CD4-positive, alpha-beta T cell (primary cell): ENCODE measurements at regions not wholly inside any gene's neighbourhood (a gene's known extent, or its start where the extent isn't known, plus 50 kb on each side); places are given as distances from the start of the nearest gene placed in this dataset.

ENCODE experiments used
- ATAC-seq: fragments of 200-7000 bp; cut with Tn5 transposase; one replicate; pipeline ENCODE4 v1.10.0; 2022; ENCODE audit warnings: mild to moderate bottlenecking; ENCODE audit not compliant: poor library complexity
- CTCF ChIA-PET: fragments of 350-600 bp; sonication (Branson Sonifier 250); formaldehyde crosslinking; loops from one replicate; lab custom pipeline; 2021; ENCODE audit warnings: antibody characterized with exemption, inconsistent platforms; lab: Charles Lee
- POLR2A ChIA-PET: fragments of 350-600 bp; sonication (Branson Sonifier 250); formaldehyde crosslinking; loops from one replicate; lab custom pipeline; 2021; ENCODE audit warnings: antibody characterized with exemption, inconsistent platforms; lab: Charles Lee
- DNase-seq, 14 experiments: peaks; one replicate each; pipeline ENCODE4 v3.0.0-alpha.2; 2013 to 2020; ENCODE audit warnings: mixed read lengths in 2 of 14
- H3K27ac ChIP-seq, 2 donors: one replicate each; pipeline versions ENCODE4 v1.5.1 to v1.7.0; 2013; ENCODE audit warnings: low read length in 2 of 2, low read depth in 1 of 2, mild to moderate bottlenecking in 1 of 2
- H3K27me3 ChIP-seq, 2 experiments: 1 replicate in 1 of 2; 2 replicates in 1 of 2; pipeline versions ENCODE4 v1.6.1 to v1.7.0; 2013; ENCODE audit warnings: low read length in 2 of 2, control low read depth in 1 of 2, mild to moderate bottlenecking in 1 of 2, moderate library complexity in 1 of 2; ENCODE audit not compliant: insufficient read depth in 2 of 2, control insufficient read depth in 1 of 2
- H3K36me3 ChIP-seq: one replicate; pipeline ENCODE4 v1.6.1; 2013; ENCODE audit warnings: low read length, control low read depth; ENCODE audit not compliant: insufficient read depth
- H3K4me1 ChIP-seq: one replicate; pipeline ENCODE4 v1.6.1; 2013; ENCODE audit warnings: low read length, control low read depth; ENCODE audit not compliant: insufficient read depth
- H3K4me3 ChIP-seq: one replicate; pipeline ENCODE4 v1.5.1; 2013; ENCODE audit warnings: mild to moderate bottlenecking, low read length, moderate library complexity
- H3K9me3 ChIP-seq, 2 experiments: 1 replicate in 1 of 2; 2 replicates in 1 of 2; pipeline versions ENCODE4 v1.6.1 to v1.7.0; 2013; ENCODE audit warnings: low read length in 2 of 2, mild to moderate bottlenecking in 2 of 2, control low read depth in 1 of 2, moderate library complexity in 1 of 2; ENCODE audit not compliant: control insufficient read depth in 1 of 2, insufficient read depth in 1 of 2
- H3K27ac Mint-ChIP-seq: one replicate; pipeline ENCODE4 v1.8.0; 2020; ENCODE audit warnings: mixed read lengths
- H3K27me3 Mint-ChIP-seq: one replicate; pipeline ENCODE4 v1.8.0; 2021; ENCODE audit warnings: mixed read lengths
- H3K36me3 Mint-ChIP-seq: one replicate; pipeline ENCODE4 v1.8.0; 2021; ENCODE audit warnings: low read depth, mixed read lengths
- H3K4me1 Mint-ChIP-seq: one replicate; pipeline ENCODE4 v1.8.0; 2021; ENCODE audit warnings: low read depth, mixed read lengths
- H3K4me3 Mint-ChIP-seq: one replicate; pipeline ENCODE4 v1.8.0; 2020; ENCODE audit warnings: mild to moderate bottlenecking, mixed read lengths
- H3K9me3 Mint-ChIP-seq: one replicate; pipeline ENCODE4 v1.8.0; 2020; ENCODE audit warnings: mixed read lengths
- intact Hi-C, 2 experiments: fragments of 100-400 bp; cut with DNase I in 1 of 2; cut with micrococcal nuclease in 1 of 2; formaldehyde crosslinking; loops; one replicate each; pipeline versions ENCODE4 v1.15.1 to v1.9.0; 2023 to 2025; cut with DNase I, micrococcal nuclease
- TF ChIP-seq, protein P1 (sequence below): fragments of 200-600 bp; IDR thresholded peaks from one replicate; pipeline ENCODE4 v1.8.0; 2022; ENCODE audit warnings: antibody characterized with exemption, mild to moderate bottlenecking

DNA sequence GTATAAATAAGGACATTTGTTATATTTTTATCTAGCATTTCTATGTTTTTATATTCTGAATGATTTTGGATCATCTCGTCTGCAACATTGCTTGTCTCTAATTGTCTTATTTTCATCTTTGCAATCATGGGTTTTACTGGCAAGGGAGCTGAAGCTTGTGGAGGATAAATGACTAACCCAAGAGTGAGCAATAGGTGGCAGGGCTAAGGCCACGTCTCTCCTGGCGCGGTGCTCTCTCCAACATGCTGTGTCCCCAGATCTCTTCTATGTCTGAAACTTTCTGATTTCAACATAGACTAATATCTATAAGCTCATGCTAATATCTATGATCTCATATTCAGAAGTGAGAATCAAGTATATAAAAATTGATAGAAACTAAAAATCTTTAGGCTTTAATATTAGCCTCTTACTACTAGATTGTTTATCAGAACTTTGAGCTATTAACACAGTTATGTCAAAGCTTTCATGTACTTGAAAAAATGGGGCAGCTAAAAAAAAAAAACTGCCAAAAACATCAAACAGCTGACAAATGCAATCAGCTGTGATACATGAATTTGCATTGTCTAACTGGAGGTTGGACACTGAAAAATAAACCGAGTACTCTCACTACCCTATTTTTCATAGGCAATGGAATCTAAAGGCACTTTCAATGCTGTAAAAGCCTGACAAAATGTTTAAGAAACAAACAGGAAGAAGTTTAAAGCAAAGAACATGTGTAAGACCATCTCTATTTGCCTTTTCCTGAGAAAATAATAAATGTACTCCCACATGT, 169.2 kb downstream of the TMA16 start:
- H3K27ac Mint-ChIP-seq = peak overlapping the region; percentile 32
- ATAC-seq = no peak

DNA sequence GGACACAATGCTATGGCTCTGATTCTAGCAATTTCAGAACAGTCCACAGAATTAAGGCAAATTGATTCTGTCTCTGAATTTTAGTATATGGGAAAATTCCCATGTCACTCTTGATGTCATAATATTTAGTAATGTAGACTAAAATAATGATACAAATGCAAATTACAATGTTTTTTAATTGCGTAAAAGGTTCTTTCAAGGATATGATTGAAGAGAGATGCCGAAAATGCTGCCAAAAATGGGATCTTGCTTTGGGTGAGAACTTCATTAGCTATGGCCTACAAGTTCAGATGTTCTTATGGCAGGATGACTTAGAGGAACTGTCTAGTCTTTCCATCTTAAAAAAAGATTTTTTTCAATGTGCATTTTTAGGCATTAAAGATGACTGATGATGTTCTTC, 170.6 kb downstream of the TMA16 start:
- peaks cover 4% of the 10 kb centered on the region for H3K36me3 Mint-ChIP-seq
- TF ChIP-seq, protein P1, sequence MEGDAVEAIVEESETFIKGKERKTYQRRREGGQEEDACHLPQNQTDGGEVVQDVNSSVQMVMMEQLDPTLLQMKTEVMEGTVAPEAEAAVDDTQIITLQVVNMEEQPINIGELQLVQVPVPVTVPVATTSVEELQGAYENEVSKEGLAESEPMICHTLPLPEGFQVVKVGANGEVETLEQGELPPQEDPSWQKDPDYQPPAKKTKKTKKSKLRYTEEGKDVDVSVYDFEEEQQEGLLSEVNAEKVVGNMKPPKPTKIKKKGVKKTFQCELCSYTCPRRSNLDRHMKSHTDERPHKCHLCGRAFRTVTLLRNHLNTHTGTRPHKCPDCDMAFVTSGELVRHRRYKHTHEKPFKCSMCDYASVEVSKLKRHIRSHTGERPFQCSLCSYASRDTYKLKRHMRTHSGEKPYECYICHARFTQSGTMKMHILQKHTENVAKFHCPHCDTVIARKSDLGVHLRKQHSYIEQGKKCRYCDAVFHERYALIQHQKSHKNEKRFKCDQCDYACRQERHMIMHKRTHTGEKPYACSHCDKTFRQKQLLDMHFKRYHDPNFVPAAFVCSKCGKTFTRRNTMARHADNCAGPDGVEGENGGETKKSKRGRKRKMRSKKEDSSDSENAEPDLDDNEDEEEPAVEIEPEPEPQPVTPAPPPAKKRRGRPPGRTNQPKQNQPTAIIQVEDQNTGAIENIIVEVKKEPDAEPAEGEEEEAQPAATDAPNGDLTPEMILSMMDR = no peak
- DNase-seq (no peak), ATAC-seq (no peak)
- H3K4me3 Mint-ChIP-seq = no peak overlapping the region
- H3K4me3 ChIP-seq = no peak overlapping the region
- H3K9me3 ChIP-seq = no peaks in the 10 kb centered on the region
- peaks cover 13% of the 10 kb centered on the region for H3K4me1 ChIP-seq
- H3K27ac Mint-ChIP-seq = peak overlapping the region; percentile 62
- CTCF ChIA-PET = no interaction called here
- H3K27me3 ChIP-seq = no peaks in the 10 kb centered on the region
- H3K27me3 Mint-ChIP-seq = no peaks in the 10 kb centered on the region
- no peak overlapping the region for H3K27ac ChIP-seq
- POLR2A ChIA-PET = interaction anchor here (1.8 kb wide), 1 partner anchor 115 kb away, joined by 4 read pairs; no protein-coding TSS in a partner anchor
- intact Hi-C loops = loop anchor here in 1 of 2 experiments (10.0 kb wide), 1 partner anchor 500 kb away; the partner anchor contains the start of gene NAF1
- no peaks in the 10 kb centered on the region for H3K9me3 Mint-ChIP-seq
- H3K4me1 Mint-ChIP-seq = peaks cover 65% of the 10 kb centered on the region
- no peaks in the 10 kb centered on the region for H3K36me3 ChIP-seq

More for the DNA sequence above, 169.2 kb downstream of the TMA16 start:
- no peak overlapping the region for H3K27ac ChIP-seq
- peak in 2 of 14 experiments; percentile 29 to 37 for DNase-seq
- CTCF ChIA-PET = no interaction called here
- no peaks in the 10 kb centered on the region for H3K36me3 ChIP-seq
- no peak overlapping the region for H3K4me3 ChIP-seq
- H3K9me3 ChIP-seq = no peaks in the 10 kb centered on the region
- Mint-ChIP-seq H3K36me3 (peaks cover 4% of the 10 kb centered on the region), H3K27me3 (no peaks in the 10 kb centered on the region), H3K9me3 (no peaks in the 10 kb centered on the region), H3K4me3 (peak overlapping the region; percentile 12), H3K4me1 (peaks cover 62% of the 10 kb centered on the region)
- TF ChIP-seq, protein P1 = no peak
- POLR2A ChIA-PET = interaction anchor here (1.0 kb wide), 1 partner anchor 11 kb away, joined by 3 read pairs; no protein-coding TSS in a partner anchor
- intact Hi-C loops = loop anchor here in 1 of 2 experiments (10.0 kb wide), 1 partner anchor 499 kb away; the partner anchor contains the start of gene NAF1
- H3K4me1 ChIP-seq = peaks cover 13% of the 10 kb centered on the region
- no peaks in the 10 kb centered on the region for H3K27me3 ChIP-seq

DNA sequence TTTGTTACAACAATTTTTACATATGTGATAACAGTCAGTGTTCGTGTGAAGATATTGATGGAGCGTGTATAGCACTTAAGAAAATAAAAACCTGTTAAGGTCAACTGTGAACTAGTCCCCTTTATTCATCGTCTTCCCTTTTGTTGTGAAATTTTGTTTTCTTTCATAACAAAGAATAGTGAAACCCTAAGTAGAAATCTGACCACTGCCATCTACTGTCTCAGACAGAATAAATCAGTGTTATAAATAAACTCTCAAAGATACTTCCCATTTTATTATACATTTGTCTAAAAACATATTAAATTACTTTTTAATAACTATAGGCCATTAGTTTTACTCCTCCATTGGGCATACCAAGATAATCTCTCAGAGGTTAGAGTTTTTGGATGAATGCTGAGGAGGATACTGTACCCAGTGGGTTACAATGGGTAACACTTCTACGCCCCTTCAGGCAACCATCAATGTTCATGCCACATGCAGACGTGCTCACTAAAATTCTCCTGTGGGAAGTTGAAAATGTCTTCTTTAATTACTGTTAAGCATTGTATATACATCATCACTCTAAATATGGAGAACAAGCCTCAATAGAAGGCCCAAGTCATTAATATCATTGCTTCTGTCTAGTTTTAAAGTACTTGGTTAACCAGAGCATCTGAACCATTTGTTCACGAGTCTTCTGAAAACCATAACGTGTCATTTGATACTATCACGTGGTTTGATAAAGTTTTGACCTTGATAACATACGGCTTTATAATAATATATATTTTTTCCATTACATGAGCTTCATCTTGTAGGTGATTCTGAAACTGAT, 171.2 kb downstream of the TMA16 start:
- H3K4me1 Mint-ChIP-seq = peaks cover 64% of the 10 kb centered on the region
- no peaks in the 10 kb centered on the region for H3K9me3 Mint-ChIP-seq
- DNase-seq (peak in 2 of 14 experiments; percentile 9 to 14), ATAC-seq (no peak)
- TF ChIP-seq, protein P1 = no peak
- peak overlapping the region; percentile 62 for H3K27ac Mint-ChIP-seq
- H3K36me3 ChIP-seq = no peaks in the 10 kb centered on the region
- intact Hi-C loops = loop anchor here in 1 of 2 experiments (10.0 kb wide), 1 partner anchor 501 kb away; the partner anchor contains the start of gene NAF1
- peaks cover 13% of the 10 kb centered on the region for H3K4me1 ChIP-seq
- peaks cover 4% of the 10 kb centered on the region for H3K36me3 Mint-ChIP-seq
- POLR2A ChIA-PET = interaction anchor here (1.0 to 1.8 kb wide), 4 partner anchors 13 to 116 kb away, joined by 3 to 5 read pairs (median 4); no protein-coding TSS in a partner anchor
- no peak overlapping the region for H3K4me3 ChIP-seq
- no peaks in the 10 kb centered on the region for H3K27me3 Mint-ChIP-seq
- no peaks in the 10 kb centered on the region for H3K9me3 ChIP-seq
- no peak overlapping the region for H3K27ac ChIP-seq
- CTCF ChIA-PET = interaction anchor here (0.7 to 1.2 kb wide), 2 partner anchors 15 to 115 kb away, joined by 4 read pairs; no protein-coding TSS in a partner anchor
- H3K27me3 ChIP-seq = no peaks in the 10 kb centered on the region
- H3K4me3 Mint-ChIP-seq = no peak overlapping the region
